Uterus (tissue), 3 donors: ENCODE measurements at regions not wholly inside any gene's neighbourhood (a gene's known extent, or its start where the extent isn't known, plus 50 kb on each side); places are given as distances from the start of the nearest gene placed in this dataset.

Source experiments
- DNase-seq, 2 donors: peaks; one replicate each; pipeline ENCODE4 v3.0.0-alpha.2; 2019 to 2020
- H3K27ac ChIP-seq, 2 donors: fragments of 200-600 bp; sonication (generic); 1 replicate in 1 of 2; 2 replicates in 1 of 2; pipeline ENCODE4 v1.5.1; 2016 to 2018
- H3K27me3 ChIP-seq, 2 donors: fragments of 200-600 bp; sonication (generic); one replicate each; pipeline ENCODE4 v1.5.1; 2018 to 2019; ENCODE audit warnings: control low read depth in 1 of 2
- H3K36me3 ChIP-seq, 2 donors: fragments of 200-600 bp; sonication (generic); one replicate each; pipeline ENCODE4 v1.5.1; 2019; ENCODE audit warnings: control low read depth in 1 of 2
- H3K4me1 ChIP-seq, 2 donors: fragments of 200-600 bp; sonication (generic); one replicate each; pipeline ENCODE4 v1.5.1; 2018 to 2019; ENCODE audit warnings: control low read depth in 1 of 2
- H3K4me3 ChIP-seq, 2 donors: fragments of 200-600 bp; sonication (generic); 1 replicate in 1 of 2; 2 replicates in 1 of 2; pipeline ENCODE4 v1.5.1; 2018 to 2019; ENCODE audit warnings: mild to moderate bottlenecking in 1 of 2
- H3K9me3 ChIP-seq, 2 donors: fragments of 200-600 bp; sonication (generic); one replicate each; pipeline ENCODE4 v1.5.1; 2019; ENCODE audit warnings: control low read depth in 1 of 2
- CTCF ChIP-seq, 4 experiments: fragments of 200-600 bp in 2 of 4; fragments of 450-650 bp in 2 of 4; sonication (generic) in 2 of 4; IDR thresholded peaks; one replicate each; pipeline ENCODE4 v1.5.1; 2016 to 2019; ENCODE audit warnings: antibody characterized with exemption in 4 of 4, mild to moderate bottlenecking in 2 of 4, moderate library complexity in 1 of 4
- POLR2A ChIP-seq, 2 donors: fragments of 450-650 bp; IDR thresholded peaks; one replicate each; pipeline ENCODE4 v1.6.1; 2016; ENCODE audit warnings: antibody characterized with exemption in 2 of 2, mild to moderate bottlenecking in 1 of 2, moderate library complexity in 1 of 2
- intact Hi-C: fragments of 100-400 bp; cut with DNase I; formaldehyde crosslinking; loops from one replicate; pipeline ENCODE4 v1.15.1; 2023; ENCODE audit warnings: low total_unique reads
- donor health status: DM: yes; HTN: yes; CAD: no.

- peaks cover 0 to 8% of the 10 kb centered on the region in 2 donors for H3K4me1 ChIP-seq
- H3K27ac ChIP-seq, result no peak overlapping the region
- no peaks in the 10 kb centered on the region for H3K27me3 ChIP-seq
- H3K9me3 ChIP-seq, result no peaks in the 10 kb centered on the region
- H3K36me3 ChIP-seq, result no peaks in the 10 kb centered on the region
- intact Hi-C loops, result no loop called here
- DNase-seq, result no peak
- no peak overlapping the region for H3K4me3 ChIP-seq
- TF ChIP-seq POLR2A (IDR thresholded peaks at IDR 0.05) (no peak), CTCF (IDR thresholded peaks at IDR 0.05) (no peak)
These were observed 159.9 kb upstream of the RAB4A start for GRCh38 chr1:229110986-229111385.

DNA sequence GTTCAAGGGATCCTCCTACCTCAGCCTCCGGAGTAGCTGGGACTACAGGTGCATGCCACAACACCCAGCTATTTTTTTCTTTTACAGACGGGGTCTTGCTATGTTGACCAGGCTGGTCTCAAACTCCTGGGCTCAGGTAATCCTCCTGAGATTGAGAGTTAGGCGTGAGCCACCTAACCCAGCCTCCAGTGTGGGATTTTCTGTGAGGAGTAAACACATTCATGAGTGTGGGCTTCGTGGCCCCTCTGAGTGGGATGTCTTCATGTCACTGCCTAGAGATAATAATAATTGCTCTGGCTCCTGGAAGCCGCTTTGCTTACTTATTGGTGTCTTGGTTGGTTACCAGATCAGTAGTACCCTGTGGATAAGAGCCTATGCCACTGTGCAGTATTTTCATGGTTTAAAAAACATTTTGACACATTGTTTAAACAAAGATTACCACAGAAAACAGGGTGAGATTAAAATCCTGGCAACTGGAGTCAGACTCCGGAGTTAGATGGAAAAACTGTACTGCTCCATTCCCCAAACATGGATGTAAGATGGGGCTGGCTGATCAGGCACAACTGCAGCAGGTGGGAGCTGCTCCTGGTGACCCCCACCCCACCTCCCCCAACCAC, 159.1 kb upstream of the RAB4A start:
- no peak for DNase-seq
- Histone ChIP-seq H3K36me3 (no peaks in the 10 kb centered on the region), H3K9me3 (no peaks in the 10 kb centered on the region), H3K4me1 (peaks cover under 1 to 8% of the 10 kb centered on the region in 2 donors), H3K27ac (no peak overlapping the region), H3K27me3 (no peaks in the 10 kb centered on the region), H3K4me3 (no peak overlapping the region)
- intact Hi-C loops, result no loop called here
- TF ChIP-seq POLR2A (IDR thresholded peaks at IDR 0.05), result no peak
- TF ChIP-seq CTCF (IDR thresholded peaks at IDR 0.05), result no peak

- TF ChIP-seq POLR2A (IDR thresholded peaks at IDR 0.05) (no peak), CTCF (IDR thresholded peaks at IDR 0.05) (no peak)
- no peaks in the 10 kb centered on the region for H3K36me3 ChIP-seq
- H3K27ac ChIP-seq, result no peak overlapping the region
- H3K4me3 ChIP-seq, result no peak overlapping the region
- H3K4me1 ChIP-seq, result peaks cover 3 to 8% of the 10 kb centered on the region in 2 donors
- intact Hi-C loops, result no loop called here
- H3K9me3 ChIP-seq, result no peaks in the 10 kb centered on the region
- no peak for DNase-seq
- no peaks in the 10 kb centered on the region for H3K27me3 ChIP-seq
These were observed 157.9 kb upstream of the RAB4A start for GRCh38 chr1:229112832-229113548.

- Histone ChIP-seq H3K27ac (peak overlapping the region in 1 of 2 donors; percentile 59), H3K4me1 (peaks cover 3 to 8% of the 10 kb centered on the region in 2 donors)
- intact Hi-C loops, result no loop called here
These were observed 156.6 kb upstream of the RAB4A start for GRCh38 chr1:229114315-229114714.

More at GRCh38 chr1:229114315-229114714, 156.6 kb upstream of the RAB4A start:
- peak; percentile 24 to 53 for DNase-seq
- no peak overlapping the region for H3K4me3 ChIP-seq
- TF ChIP-seq POLR2A (IDR thresholded peaks at IDR 0.05) (no peak), CTCF (IDR thresholded peaks at IDR 0.05) (no peak)
- no peaks in the 10 kb centered on the region for H3K27me3 ChIP-seq
- no peaks in the 10 kb centered on the region for H3K9me3 ChIP-seq
- no peaks in the 10 kb centered on the region for H3K36me3 ChIP-seq
